GM23248 (cell line): ENCODE measurements at regions not wholly inside any gene's neighbourhood (a gene's known extent, or its start where the extent isn't known, plus 50 kb on each side); places are given as distances from the start of the nearest gene placed in this dataset.
A peak's percentile ranks its signal among the peaks of the same experiment; 100 is the strongest.

ENCODE experiments used
- DNase-seq: peaks from one replicate; pipeline ENCODE4 v3.0.0-alpha.2; 2015
- H2AFZ ChIP-seq: fragments of 200-600 bp; sonication (generic); 2 replicates; pipeline ENCODE4 v1.6.1; 2016; ENCODE audit warnings: antibody characterized with exemption
- H3F3A ChIP-seq: fragments of 200-600 bp; sonication (generic); 2 replicates; pipeline ENCODE4 v1.6.1; 2016; ENCODE audit warnings: mild to moderate bottlenecking, antibody characterized with exemption, mixed run types; ENCODE audit not compliant: insufficient read depth
- H3K27ac ChIP-seq: fragments of 200-600 bp; sonication (generic); 2 replicates; pipeline ENCODE4 v1.5.1; 2016; ENCODE audit warnings: mild to moderate bottlenecking
- H3K27me3 ChIP-seq: fragments of 200-600 bp; sonication (generic); replicated peaks from 2 replicates; pipeline ENCODE4 v1.6.1; 2016; ENCODE audit warnings: mild to moderate bottlenecking; ENCODE audit not compliant: insufficient read depth
- H3K36me3 ChIP-seq: fragments of 200-600 bp; sonication (generic); 2 replicates; pipeline ENCODE4 v1.6.1; 2016; ENCODE audit warnings: low read depth, mild to moderate bottlenecking
- H3K4me1 ChIP-seq: fragments of 200-600 bp; sonication (generic); 2 replicates; pipeline ENCODE4 v1.6.1; 2016; ENCODE audit warnings: mild to moderate bottlenecking; ENCODE audit not compliant: insufficient read depth
- H3K4me2 ChIP-seq: fragments of 200-600 bp; sonication (generic); one replicate; pipeline ENCODE4 v1.6.1; 2016; ENCODE audit warnings: mild to moderate bottlenecking; ENCODE audit not compliant: unreplicated experiment
- H3K4me3 ChIP-seq: fragments of 200-600 bp; sonication (generic); 2 replicates; pipeline ENCODE4 v1.5.1; 2016; ENCODE audit warnings: mild to moderate bottlenecking
- H3K79me2 ChIP-seq: fragments of 200-600 bp; sonication (generic); 2 replicates; pipeline ENCODE4 v1.6.1; 2016; ENCODE audit warnings: mild to moderate bottlenecking; ENCODE audit not compliant: insufficient read depth
- H3K9ac ChIP-seq: fragments of 200-600 bp; sonication (generic); 2 replicates; pipeline ENCODE4 v1.6.1; 2016; ENCODE audit warnings: mild to moderate bottlenecking
- H3K9me2 ChIP-seq: fragments of 200-600 bp; sonication (generic); 2 replicates; pipeline ENCODE4 v1.6.1; 2016; ENCODE audit warnings: mixed run types, mild to moderate bottlenecking, moderate library complexity; ENCODE audit not compliant: insufficient read depth
- H3K9me3 ChIP-seq: fragments of 200-600 bp; sonication (generic); one replicate; pipeline ENCODE4 v1.6.1; 2017; ENCODE audit warnings: low read depth
- H4K20me1 ChIP-seq: fragments of 200-600 bp; sonication (generic); 2 replicates; pipeline ENCODE4 v1.6.0; 2016; ENCODE audit not compliant: insufficient read depth
- EZH2 ChIP-seq: fragments of 200-600 bp; sonication (generic); IDR thresholded peaks from 2 replicates; pipeline ENCODE4 v1.6.1; 2018; ENCODE audit warnings: antibody characterized with exemption, mild to moderate bottlenecking; ENCODE audit not compliant: insufficient read depth, poor library complexity, severe bottlenecking
- EZH2phosphoT487 ChIP-seq: fragments of 200-600 bp; sonication (generic); IDR thresholded peaks from 2 replicates; pipeline ENCODE4 v1.6.1; 2018; ENCODE audit warnings: antibody characterized with exemption, moderate library complexity, mild to moderate bottlenecking, low read depth; ENCODE audit not compliant: insufficient read depth
- WGBS, 2 experiments: methylation state at CpG; one replicate each; pipeline ENCODE4 v1.1.6; 2015 to 2017; ENCODE audit warnings: low lambda C conversion rate in 2 of 2, low coverage in 1 of 2; ENCODE audit errors: missing lambda C conversion rate in 2 of 2; 5-methylcytosine and 5-hydroxymethylcytosine counted together
- in situ Hi-C: fragments of 300-500 bp; cut with MboI; formaldehyde crosslinking; loops from 2 replicates; pipeline ENCODE4 v1.15.0; 2020

GRCh38 chr10:91707236-91707635 is 74.4 kb upstream of the PPP1R3C start:
- Histone ChIP-seq H3F3A (no peaks in the 10 kb centered on the region), H3K27me3 (no peaks in the 10 kb centered on the region), H2AFZ (no peak overlapping the region), H3K9ac (no peak overlapping the region), H3K4me2 (no peak overlapping the region), H3K36me3 (no peaks in the 10 kb centered on the region), H3K79me2 (no peaks in the 10 kb centered on the region), H4K20me1 (no peaks in the 10 kb centered on the region), H3K9me2 (no peaks in the 10 kb centered on the region), H3K4me1 (no peaks in the 10 kb centered on the region), H3K9me3 (no peaks in the 10 kb centered on the region), H3K4me3 (no peak overlapping the region), H3K27ac (no peak overlapping the region)
- TF ChIP-seq EZH2 = no peak
- TF ChIP-seq EZH2phosphoT487 = no peak
- no peak for DNase-seq
- in situ Hi-C loops = no loop called here
- WGBS, 2 experiments = 37 to 44% methylated on average over 3 of the region's 3 CpGs

DNA sequence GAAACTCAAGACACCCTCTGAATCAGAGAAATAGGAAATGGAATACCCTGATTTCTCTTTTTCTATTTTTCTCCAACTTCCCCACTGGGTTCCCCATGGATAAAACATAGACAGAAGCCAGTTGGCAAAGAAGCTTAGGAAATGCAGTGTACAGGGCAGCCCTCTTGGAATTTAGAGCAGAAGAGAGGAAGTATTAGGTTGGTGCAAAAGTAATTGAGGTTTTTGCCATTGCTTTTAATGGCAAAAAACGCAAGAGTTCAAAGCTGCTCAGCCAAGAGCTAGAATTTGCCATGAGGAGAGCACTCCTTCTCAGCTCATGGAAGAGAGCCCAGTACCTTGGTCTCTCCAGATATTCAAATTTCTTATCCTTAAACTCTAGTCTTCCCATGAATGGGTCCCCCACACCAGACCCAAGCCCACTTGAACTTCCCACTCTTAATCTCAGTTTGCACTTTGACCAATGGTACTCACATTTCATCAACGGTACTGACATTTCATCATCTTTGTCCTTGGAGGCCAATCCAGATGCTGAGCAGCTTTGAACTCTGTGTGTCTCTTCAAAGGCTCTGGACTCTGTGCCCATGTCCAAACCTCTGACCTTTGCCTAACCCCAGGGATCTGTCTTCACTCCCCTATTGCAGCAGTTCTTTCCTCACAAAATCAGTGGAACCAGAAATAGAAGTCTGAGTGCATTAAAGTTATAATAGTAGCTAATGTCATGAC is 73.2 kb upstream of the PPP1R3C start:
- in situ Hi-C loops = no loop called here
- no peaks in the 10 kb centered on the region for H3F3A ChIP-seq
- H3K27ac ChIP-seq = no peak overlapping the region
- no peak overlapping the region for H2AFZ ChIP-seq
- no peak overlapping the region for H3K9ac ChIP-seq
- DNase-seq = no peak
- 62 to 74% methylated on average over 2 of the region's 2 CpGs for WGBS, 2 experiments
- H4K20me1 ChIP-seq = no peaks in the 10 kb centered on the region
- H3K9me3 ChIP-seq = no peaks in the 10 kb centered on the region
- H3K4me1 ChIP-seq = peaks cover 4% of the 10 kb centered on the region; the same call in 1 of the 2 replicates
- no peaks in the 10 kb centered on the region for H3K79me2 ChIP-seq
- no peak overlapping the region for H3K4me2 ChIP-seq
- H3K36me3 ChIP-seq = no peaks in the 10 kb centered on the region
- no peaks in the 10 kb centered on the region for H3K9me2 ChIP-seq
- H3K27me3 ChIP-seq = no peaks in the 10 kb centered on the region
- H3K4me3 ChIP-seq = no peak overlapping the region
- no peak for TF ChIP-seq EZH2
- TF ChIP-seq EZH2phosphoT487 = no peak

DNA sequence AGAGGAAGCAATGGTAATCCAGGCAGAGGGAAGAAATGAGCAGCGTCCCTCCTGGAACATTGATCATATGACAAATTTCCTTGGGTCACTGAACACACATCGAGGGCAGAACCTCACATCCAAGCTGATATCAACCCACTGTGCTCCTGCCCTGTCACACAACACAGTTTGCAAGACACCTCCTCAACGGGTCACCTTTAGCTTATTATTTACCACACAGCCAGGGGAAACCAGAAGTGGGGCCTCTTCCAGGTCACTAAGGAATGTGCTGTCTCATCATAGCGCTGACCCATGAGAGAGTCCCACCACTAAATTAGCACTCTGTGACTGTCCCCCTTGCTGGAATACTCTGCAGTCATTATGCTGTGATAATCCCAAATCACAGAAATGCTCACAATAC is 69.7 kb upstream of the PPP1R3C start:
- Histone ChIP-seq H3K4me1 (peaks cover 16% of the 10 kb centered on the region), H3K27me3 (no peaks in the 10 kb centered on the region), H3F3A (0 out of 2 replicates have a peak, but pooled peaks cover 3% of the 10 kb centered on the region), H3K9ac (no peak overlapping the region), H3K36me3 (no peaks in the 10 kb centered on the region), H3K4me3 (no peak overlapping the region), H3K9me3 (no peaks in the 10 kb centered on the region), H3K4me2 (no peak overlapping the region), H3K9me2 (no peaks in the 10 kb centered on the region), H3K79me2 (no peaks in the 10 kb centered on the region), H4K20me1 (no peaks in the 10 kb centered on the region), H3K27ac (no peak overlapping the region), H2AFZ (no peak overlapping the region)
- WGBS, 2 experiments = 83 to 86% methylated on average over 4 of the region's 4 CpGs
- TF ChIP-seq EZH2phosphoT487 (no peak), EZH2 (no peak)
- in situ Hi-C loops = no loop called here
- no peak for DNase-seq

- WGBS, 2 experiments = 47 to 50% methylated on average over 5 of the region's 5 CpGs
- H3K9ac ChIP-seq = no peak overlapping the region
- H3K9me2 ChIP-seq = no peaks in the 10 kb centered on the region
- no peak overlapping the region for H3K4me3 ChIP-seq
- 0 out of 2 replicates have a peak, but pooled peaks cover 3% of the 10 kb centered on the region for H3F3A ChIP-seq
- H3K4me2 ChIP-seq = peak overlapping the region; percentile 75
- no peak overlapping the region for H2AFZ ChIP-seq
- TF ChIP-seq EZH2phosphoT487 (no peak), EZH2 (no peak)
- H3K27ac ChIP-seq = no peak overlapping the region
- H3K9me3 ChIP-seq = no peaks in the 10 kb centered on the region
- no peaks in the 10 kb centered on the region for H3K27me3 ChIP-seq
- DNase-seq = peak; percentile 90
- in situ Hi-C loops = no loop called here
- no peaks in the 10 kb centered on the region for H3K36me3 ChIP-seq
- no peaks in the 10 kb centered on the region for H4K20me1 ChIP-seq
- no peaks in the 10 kb centered on the region for H3K79me2 ChIP-seq
- H3K4me1 ChIP-seq = peaks cover 16% of the 10 kb centered on the region
Measured at GRCh38 chr10:91700788-91701444, 68.0 kb upstream of the PPP1R3C start.

DNA sequence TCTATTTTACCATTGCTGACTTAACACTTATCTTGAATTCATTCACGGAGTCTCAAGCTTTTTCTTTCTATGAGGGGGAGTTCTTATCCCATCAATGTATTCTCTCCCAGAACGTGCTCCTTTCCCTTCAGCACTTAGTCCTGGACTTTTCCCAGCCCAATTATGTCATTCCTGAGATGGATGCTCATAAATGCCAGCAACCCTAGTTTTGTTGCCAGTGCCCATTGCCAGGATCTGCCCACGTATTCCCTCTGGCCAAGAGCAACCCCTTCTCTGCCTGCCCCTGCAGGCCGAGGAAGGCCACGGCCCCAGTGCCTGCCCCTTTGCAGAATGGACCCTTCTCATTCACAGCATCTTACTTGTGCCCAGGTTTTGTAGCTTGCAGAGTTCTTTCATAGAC is 67.4 kb upstream of the PPP1R3C start:
- no peaks in the 10 kb centered on the region for H3K79me2 ChIP-seq
- 10 to 14% methylated on average over 5 of the region's 5 CpGs for WGBS, 2 experiments
- H3K4me3 ChIP-seq = no peak overlapping the region
- H4K20me1 ChIP-seq = no peaks in the 10 kb centered on the region
- peak; percentile 68 for DNase-seq
- 0 out of 2 replicates have a peak, but pooled peaks cover 3% of the 10 kb centered on the region for H3F3A ChIP-seq
- H3K4me1 ChIP-seq = peaks cover 16% of the 10 kb centered on the region
- no peak overlapping the region for H2AFZ ChIP-seq
- in situ Hi-C loops = no loop called here
- no peak overlapping the region for H3K9ac ChIP-seq
- peak overlapping the region; percentile 75 for H3K4me2 ChIP-seq
- H3K27me3 ChIP-seq = no peaks in the 10 kb centered on the region
- H3K9me3 ChIP-seq = no peaks in the 10 kb centered on the region
- no peak overlapping the region for H3K27ac ChIP-seq
- TF ChIP-seq EZH2phosphoT487 (no peak), EZH2 (no peak)
- no peaks in the 10 kb centered on the region for H3K36me3 ChIP-seq
- no peaks in the 10 kb centered on the region for H3K9me2 ChIP-seq
